HEK293 (cell line): ENCODE measurements at regions not wholly inside any gene's neighbourhood (a gene's known extent, or its start where the extent isn't known, plus 50 kb on each side); places are given as distances from the start of the nearest gene placed in this dataset.

Experiments
- CTCF ChIA-PET: fragments of 350-600 bp; formaldehyde crosslinking; extraction: SDS; loops from one replicate; lab custom pipeline; 2021; ENCODE audit warnings: antibody characterized with exemption; lab: Yijun Ruan, JAX
- POLR2A ChIA-PET: fragments of 300-600 bp; formaldehyde crosslinking; extraction: SDS; loops from one replicate; lab custom pipeline; 2020; ENCODE audit warnings: antibody characterized with exemption, inconsistent platforms; lab: Yijun Ruan, JAX
- H3K27ac ChIP-seq: fragments of 200-500 bp; sonication (Bioruptor generic); 2 replicates; pipeline ENCODE4 v1.5.1; 2014; ENCODE audit warnings: low read depth, low read length, control low read depth, inconsistent platforms; ENCODE audit errors: extremely low read depth
- H3K36me3 ChIP-seq, 2 experiments: fragments of 200-500 bp in 1 of 2; sonication (Bioruptor generic) in 1 of 2; 1 replicate in 1 of 2; 2 replicates in 1 of 2; pipeline ENCODE4 v1.5.1; 2014 to 2017; ENCODE audit warnings: inconsistent platforms in 2 of 2, low read length in 2 of 2; ENCODE audit not compliant: control insufficient read depth in 2 of 2, insufficient read depth in 1 of 2
- H3K4me1 ChIP-seq: fragments of 200-500 bp; sonication (Bioruptor generic); 2 replicates; pipeline ENCODE4 v1.5.1; 2014; ENCODE audit warnings: mild to moderate bottlenecking, low read length, inconsistent platforms; ENCODE audit not compliant: control insufficient read depth, insufficient read depth
- H3K4me3 ChIP-seq: 2 replicates; pipeline ENCODE4 v1.5.1; 2011; ENCODE audit warnings: low read depth, mild to moderate bottlenecking, control low read depth, low read length, moderate library complexity
- H3K9me3 ChIP-seq: fragments of 200-500 bp; sonication (Bioruptor generic); 2 replicates; pipeline ENCODE4 v1.5.1; 2014; ENCODE audit warnings: low read depth, low read length, inconsistent platforms; ENCODE audit not compliant: control insufficient read depth, insufficient read depth
- GLIS1 ChIP-seq: fragments of 450-650 bp; formaldehyde crosslinking; IDR thresholded peaks from 2 replicates; pipeline ENCODE4 v1.5.1; 2016; ENCODE audit warnings: missing biosample characterization, missing genetic modification characterization
- HOXA7 ChIP-seq: sonication (generic); formaldehyde crosslinking; IDR thresholded peaks from 2 replicates; pipeline ENCODE4 v1.8.1; 2022; ENCODE audit warnings: missing genetic modification reagents, borderline replicate concordance
- KLF7 ChIP-seq: fragments of 450-650 bp; formaldehyde crosslinking; IDR thresholded peaks from 2 replicates; pipeline ENCODE4 v1.5.1; 2016; ENCODE audit warnings: missing biosample characterization, missing genetic modification characterization, borderline replicate concordance
- KLF9 ChIP-seq: fragments of 450-650 bp; formaldehyde crosslinking; IDR thresholded peaks from 2 replicates; pipeline ENCODE4 v1.5.1; 2016; ENCODE audit warnings: missing biosample characterization, missing genetic modification characterization, low read depth
- OSR2 ChIP-seq: fragments of 450-650 bp; formaldehyde crosslinking; IDR thresholded peaks from 2 replicates; pipeline ENCODE4 v1.5.1; 2016; ENCODE audit warnings: missing biosample characterization, missing genetic modification characterization
- PATZ1 ChIP-seq: fragments of 450-650 bp; formaldehyde crosslinking; IDR thresholded peaks from 2 replicates; pipeline ENCODE4 v1.5.1; 2016; ENCODE audit warnings: missing biosample characterization, missing genetic modification characterization
- PRDM1 ChIP-seq: fragments of 450-650 bp; formaldehyde crosslinking; IDR thresholded peaks from 2 replicates; pipeline ENCODE4; 2016; ENCODE audit warnings: missing biosample characterization, missing genetic modification characterization
- PRDM6 ChIP-seq: fragments of 450-650 bp; formaldehyde crosslinking; IDR thresholded peaks from 2 replicates; pipeline ENCODE4 v1.5.1; 2017; ENCODE audit warnings: missing biosample characterization, missing genetic modification characterization
- SCRT2 ChIP-seq: fragments of 450-650 bp; formaldehyde crosslinking; IDR thresholded peaks from 2 replicates; pipeline ENCODE4 v1.5.1; 2016; ENCODE audit warnings: missing biosample characterization, missing genetic modification characterization
- SETDB1 ChIP-seq: IDR thresholded peaks from one replicate; pipeline ENCODE4 v1.6.1; 2017; ENCODE audit warnings: mild to moderate bottlenecking, low read length, moderate library complexity, mixed read lengths; ENCODE audit not compliant: insufficient read length
- WT1 ChIP-seq: fragments of 450-650 bp; formaldehyde crosslinking; IDR thresholded peaks from 2 replicates; pipeline ENCODE4 v1.5.1; 2016; ENCODE audit warnings: missing biosample characterization, missing genetic modification characterization
- ZBTB44 ChIP-seq: fragments of 450-650 bp; IDR thresholded peaks from 2 replicates; pipeline ENCODE4 v1.5.1; 2018; ENCODE audit warnings: missing biosample characterization, mild to moderate bottlenecking, missing genetic modification characterization
- ZBTB49 ChIP-seq: fragments of 450-650 bp; formaldehyde crosslinking; IDR thresholded peaks from 2 replicates; pipeline ENCODE4 v1.5.1; 2016; ENCODE audit warnings: missing biosample characterization, missing genetic modification characterization, low read depth
- ZFP41 ChIP-seq: fragments of 450-650 bp; formaldehyde crosslinking; IDR thresholded peaks from 2 replicates; pipeline ENCODE4 v1.5.1; 2016; ENCODE audit warnings: missing biosample characterization, missing genetic modification characterization, borderline replicate concordance
- ZFP69B ChIP-seq: fragments of 450-650 bp; formaldehyde crosslinking; IDR thresholded peaks from 2 replicates; pipeline ENCODE4 v1.5.1; 2016; ENCODE audit warnings: missing biosample characterization, missing genetic modification characterization
- ZNF133 ChIP-seq: fragments of 450-650 bp; formaldehyde crosslinking; IDR thresholded peaks from 2 replicates; pipeline ENCODE4 v1.5.1; 2016; ENCODE audit warnings: missing biosample characterization, missing genetic modification characterization
- ZNF140 ChIP-seq: fragments of 450-650 bp; formaldehyde crosslinking; IDR thresholded peaks from 2 replicates; pipeline ENCODE4 v1.5.1; 2016; ENCODE audit warnings: missing biosample characterization, missing genetic modification characterization
- ZNF174 ChIP-seq: fragments of 450-650 bp; formaldehyde crosslinking; IDR thresholded peaks from 2 replicates; pipeline ENCODE4 v1.5.0; 2017; ENCODE audit warnings: missing biosample characterization, mild to moderate bottlenecking, missing genetic modification characterization
- ZNF248 ChIP-seq: fragments of 450-650 bp; formaldehyde crosslinking; IDR thresholded peaks from 2 replicates; pipeline ENCODE4 v1.5.1; 2017; ENCODE audit warnings: missing biosample characterization, missing genetic modification characterization
- ZNF280D ChIP-seq: fragments of 450-650 bp; formaldehyde crosslinking; IDR thresholded peaks from 2 replicates; pipeline ENCODE4 v1.5.1; 2016; ENCODE audit warnings: missing biosample characterization, missing genetic modification characterization
- ZNF514 ChIP-seq: fragments of 450-650 bp; formaldehyde crosslinking; IDR thresholded peaks from 2 replicates; pipeline ENCODE4 v1.5.1; 2016; ENCODE audit warnings: missing biosample characterization, missing genetic modification characterization
- ZNF544 ChIP-seq: fragments of 450-650 bp; formaldehyde crosslinking; IDR thresholded peaks from 2 replicates; pipeline ENCODE4 v1.5.0; 2017; ENCODE audit warnings: missing biosample characterization, missing genetic modification characterization
- ZNF555 ChIP-seq: fragments of 450-650 bp; formaldehyde crosslinking; conservative IDR thresholded peaks from 2 replicates; pipeline ENCODE4 v1.5.1; 2017; ENCODE audit warnings: missing biosample characterization, mild to moderate bottlenecking, missing genetic modification characterization, inconsistent platforms
- ZNF670 ChIP-seq: fragments of 450-650 bp; formaldehyde crosslinking; IDR thresholded peaks from 2 replicates; pipeline ENCODE4 v1.5.1; 2016; ENCODE audit warnings: missing biosample characterization, missing genetic modification characterization, low read depth
- ZNF707 ChIP-seq: fragments of 450-650 bp; formaldehyde crosslinking; IDR thresholded peaks from 2 replicates; pipeline ENCODE4 v1.5.1; 2016; ENCODE audit warnings: missing biosample characterization, missing genetic modification characterization
- ZXDB ChIP-seq: fragments of 450-650 bp; formaldehyde crosslinking; IDR thresholded peaks from 2 replicates; pipeline ENCODE4 v1.5.1; 2016; ENCODE audit warnings: missing biosample characterization, missing genetic modification characterization

- no peak for TF ChIP-seq ZBTB44 (tag by site-specific recombination)
These were observed 76.6 kb upstream of the BZW1 start (continued) for GRCh38 chr2:200735061-200735460.

GRCh38 chr2:200736646-200737274 lies 75.0 kb upstream of the BZW1 start:
- no peaks in the 10 kb centered on the region for H3K9me3 ChIP-seq
- no peak overlapping the region for H3K4me3 ChIP-seq
- ChIA-PET CTCF (interaction anchor here (0.6 to 6.8 kb wide), 7 partner anchors 12 to 252 kb away, joined by 3 to 65 read pairs (median 10); no protein-coding TSS in a partner anchor), POLR2A (no interaction called here)
- no peaks in the 10 kb centered on the region for H3K36me3 ChIP-seq
- H3K4me1 ChIP-seq: peaks cover 5% of the 10 kb centered on the region; the same call in 1 of the 2 replicates
- no peak overlapping the region for H3K27ac ChIP-seq
- TF ChIP-seq ZFP69B (no peak), ZNF555 (tag by site-specific recombination) (no peak), ZNF707 (tag by site-specific recombination) (no peak), ZNF140 (tag by site-specific recombination) (no peak), OSR2 (tag by site-specific recombination) (0 out of 2 replicates have a peak, but pooled peaks have one; percentile 21), KLF9 (no peak), SCRT2 (no peak), SETDB1 (no peak), ZNF174 (tag by site-specific recombination) (no peak), KLF7 (tag by site-specific recombination) (no peak), HOXA7 (CRISPR knock-in tag) (no peak), ZNF280D (tag by site-specific recombination) (no peak), WT1 (tag by site-specific recombination) (0 out of 2 replicates have a peak, but pooled peaks have one; percentile 12), ZNF514 (tag by site-specific recombination) (no peak), ZBTB49 (tag by site-specific recombination) (no peak), ZXDB (tag by site-specific recombination) (0 out of 2 replicates have a peak, but pooled peaks have one; percentile 31), PATZ1 (tag by site-specific recombination) (no peak), ZNF133 (no peak), GLIS1 (tag by site-specific recombination) (no peak), PRDM1 (no peak), ZNF248 (tag by site-specific recombination) (no peak), ZFP41 (tag by site-specific recombination) (no peak), PRDM6 (tag by site-specific recombination) (0 out of 2 replicates have a peak, but pooled peaks have one; percentile 10), ZNF670 (tag by site-specific recombination) (no peak), ZNF544 (tag by site-specific recombination) (no peak)
